Hepatocyte (in vitro differentiated cells): ENCODE measurements at regions not wholly inside any gene's neighbourhood (a gene's known extent, or its start where the extent isn't known, plus 50 kb on each side); places are given as distances from the start of the nearest gene placed in this dataset.
A peak's percentile ranks its signal among the peaks of the same experiment; 100 is the strongest.

Experiments used
- DNase-seq: peaks from one replicate; pipeline ENCODE4 v3.0.0-alpha.2; 2016; ENCODE audit warnings: low spot score
- H2AFZ ChIP-seq: fragments of 200-600 bp; sonication (generic); 2 replicates; pipeline ENCODE4 v1.6.0; 2016; ENCODE audit warnings: antibody characterized with exemption, mild to moderate bottlenecking
- H3K27ac ChIP-seq: fragments of 200-600 bp; sonication (generic); 2 replicates; pipeline ENCODE4 v1.5.1; 2016; ENCODE audit warnings: mild to moderate bottlenecking
- H3K27me3 ChIP-seq: fragments of 200-600 bp; sonication (generic); 2 replicates; pipeline ENCODE4 v1.6.1; 2016
- H3K36me3 ChIP-seq: fragments of 200-600 bp; sonication (generic); replicated peaks from 2 replicates; pipeline ENCODE4 v1.5.1; 2016; ENCODE audit warnings: low read depth; ENCODE audit not compliant: insufficient read depth
- H3K4me1 ChIP-seq: fragments of 200-600 bp; sonication (generic); 2 replicates; pipeline ENCODE4 v1.5.1; 2016; ENCODE audit warnings: mild to moderate bottlenecking, moderate library complexity; ENCODE audit not compliant: insufficient read depth
- H3K4me2 ChIP-seq: fragments of 200-600 bp; sonication (generic); 2 replicates; pipeline ENCODE4 v1.6.0; 2016
- H3K4me3 ChIP-seq: fragments of 200-600 bp; sonication (generic); 2 replicates; pipeline ENCODE4 v1.5.1; 2016; ENCODE audit warnings: mild to moderate bottlenecking
- H3K79me2 ChIP-seq: fragments of 200-600 bp; sonication (generic); 2 replicates; pipeline ENCODE4 v1.6.0; 2017; ENCODE audit warnings: mild to moderate bottlenecking
- H3K9me2 ChIP-seq: fragments of 200-600 bp; sonication (generic); replicated peaks from 2 replicates; pipeline ENCODE4 v1.6.0; 2017; ENCODE audit warnings: mild to moderate bottlenecking; ENCODE audit not compliant: insufficient read depth
- H3K9me3 ChIP-seq: fragments of 200-600 bp; sonication (generic); 2 replicates; pipeline ENCODE4 v1.5.1; 2016; ENCODE audit warnings: low read depth, mild to moderate bottlenecking
- H4K20me1 ChIP-seq: fragments of 200-600 bp; sonication (generic); 2 replicates; pipeline ENCODE4 v1.6.0; 2016; ENCODE audit warnings: mild to moderate bottlenecking; ENCODE audit not compliant: insufficient read depth, poor library complexity, severe bottlenecking
- CTCF ChIP-seq: fragments of 200-600 bp; sonication (generic); IDR thresholded peaks from 2 replicates; pipeline ENCODE4 v1.5.1; 2016; ENCODE audit warnings: antibody characterized with exemption, mild to moderate bottlenecking; ENCODE audit not compliant: poor library complexity
- EZH2 ChIP-seq: fragments of 200-600 bp; sonication (generic); IDR thresholded peaks from 2 replicates; pipeline ENCODE4 v1.6.1; 2016; ENCODE audit warnings: antibody characterized with exemption, mild to moderate bottlenecking, borderline replicate concordance
- EZH2phosphoT487 ChIP-seq: fragments of 200-600 bp; sonication (generic); IDR thresholded peaks from one replicate; pipeline ENCODE4 v1.6.1; 2018; ENCODE audit warnings: antibody characterized with exemption, mild to moderate bottlenecking, low read depth, moderate library complexity; ENCODE audit not compliant: unreplicated experiment, severe bottlenecking
- WGBS: methylation state at CpG from one replicate; pipeline ENCODE4 v1.1.6; 2016; ENCODE audit warnings: low lambda C conversion rate; ENCODE audit errors: missing lambda C conversion rate; 5-methylcytosine and 5-hydroxymethylcytosine counted together

GRCh38 chr4:10273030-10273429 lies 156.4 kb upstream of the WDR1 start:
- Histone ChIP-seq H2AFZ (no peak overlapping the region), H3K36me3 (no peaks in the 10 kb centered on the region), H3K9me3 (no peaks in the 10 kb centered on the region), H3K27me3 (no peaks in the 10 kb centered on the region), H3K27ac (no peak overlapping the region), H3K4me1 (no peaks in the 10 kb centered on the region), H3K79me2 (no peaks in the 10 kb centered on the region), H3K4me3 (no peak overlapping the region), H4K20me1 (no peaks in the 10 kb centered on the region), H3K9me2 (no peaks in the 10 kb centered on the region), H3K4me2 (no peak overlapping the region)
- no peak for DNase-seq
- WGBS: 86% methylated on average over 4 of the region's 4 CpGs
- TF ChIP-seq CTCF (no peak), EZH2 (no peak), EZH2phosphoT487 (no peak)

- Histone ChIP-seq H3K27me3 (no peaks in the 10 kb centered on the region), H3K79me2 (no peaks in the 10 kb centered on the region), H3K27ac (no peak overlapping the region), H3K9me3 (no peaks in the 10 kb centered on the region), H3K4me1 (no peaks in the 10 kb centered on the region), H3K4me2 (no peak overlapping the region), H3K4me3 (no peak overlapping the region), H3K36me3 (no peaks in the 10 kb centered on the region), H4K20me1 (no peaks in the 10 kb centered on the region), H3K9me2 (no peaks in the 10 kb centered on the region), H2AFZ (no peak overlapping the region)
- TF ChIP-seq EZH2phosphoT487: no peak
- TF ChIP-seq CTCF: no peak
- TF ChIP-seq EZH2: no peak
- WGBS: 87% methylated on average over 5 of the region's 5 CpGs
- DNase-seq: no peak
Observed at GRCh38 chr4:10272511-10272910, 155.9 kb upstream of the WDR1 start.

GRCh38 chr4:10267066-10267465 lies 150.5 kb upstream of the WDR1 start:
- no peaks in the 10 kb centered on the region for H3K36me3 ChIP-seq
- peak; percentile 12 for DNase-seq
- no peaks in the 10 kb centered on the region for H3K79me2 ChIP-seq
- H2AFZ ChIP-seq: no peak overlapping the region
- no peaks in the 10 kb centered on the region for H3K4me1 ChIP-seq
- H3K27ac ChIP-seq: peak overlapping the region; percentile 59
- no peaks in the 10 kb centered on the region for H4K20me1 ChIP-seq
- H3K4me2 ChIP-seq: no peak overlapping the region
- H3K27me3 ChIP-seq: no peaks in the 10 kb centered on the region
- WGBS: 57% methylated on average over 4 of the region's 4 CpGs
- TF ChIP-seq EZH2phosphoT487: no peak
- no peak for TF ChIP-seq EZH2
- no peak for TF ChIP-seq CTCF
- no peaks in the 10 kb centered on the region for H3K9me2 ChIP-seq
- H3K9me3 ChIP-seq: no peaks in the 10 kb centered on the region
- no peak overlapping the region for H3K4me3 ChIP-seq

GRCh38 chr4:10260777-10261176 lies 144.2 kb upstream of the WDR1 start:
- Histone ChIP-seq H3K4me2 (no peak overlapping the region), H3K79me2 (no peaks in the 10 kb centered on the region), H3K36me3 (no peaks in the 10 kb centered on the region), H3K9me3 (no peaks in the 10 kb centered on the region), H2AFZ (no peak overlapping the region), H4K20me1 (no peaks in the 10 kb centered on the region), H3K9me2 (no peaks in the 10 kb centered on the region), H3K4me1 (no peaks in the 10 kb centered on the region), H3K27ac (no peak overlapping the region), H3K27me3 (no peaks in the 10 kb centered on the region), H3K4me3 (no peak overlapping the region)
- TF ChIP-seq EZH2 (no peak), EZH2phosphoT487 (no peak), CTCF (no peak)
- WGBS: 60% methylated on average over 2 of the region's 2 CpGs
- no peak for DNase-seq
